Endothelial cell of umbilical vein (primary cell): ENCODE measurements at regions not wholly inside any gene's neighbourhood (a gene's known extent, or its start where the extent isn't known, plus 50 kb on each side); places are given as distances from the start of the nearest gene placed in this dataset.

ENCODE experiments used
- BruUV-seq: library from RNA; stranded (reverse); fragments of 400-500 nt; replicated peaks from 2 replicates; lab custom pipeline; 2021; lab: Mats Ljungman, UMichigan
- CTCF ChIA-PET: fragments of 300-600, 350-600 bp; sonication (Branson Sonifier 250); formaldehyde crosslinking; loops from one replicate; lab custom pipeline; 2021; ENCODE audit warnings: antibody characterized with exemption, inconsistent platforms; lab: Charles Lee
- POLR2A ChIA-PET: fragments of 300-600, 350-600 bp; sonication (Branson Sonifier 250); formaldehyde crosslinking; loops from one replicate; lab custom pipeline; 2021; ENCODE audit warnings: antibody characterized with exemption, inconsistent platforms; lab: Charles Lee
- DNase-seq: peaks from one replicate; pipeline ENCODE4 v3.0.0-alpha.2; 2011; ENCODE audit warnings: low read depth, low spot score
- FAIRE-seq: peaks from 2 replicates; lab custom pipeline; 2011; peaks lifted over from hg19 to GRCh38; lab: Jason Lieb, UNC
- H2AFZ ChIP-seq: 2 replicates; pipeline ENCODE4 v1.6.0; 2012; ENCODE audit warnings: low read depth, low read length, control low read depth, inconsistent platforms
- H3K27ac ChIP-seq: 2 replicates; pipeline ENCODE4 v1.5.1; 2011; ENCODE audit warnings: low read depth, mild to moderate bottlenecking, control low read depth, low read length, moderate library complexity; ENCODE audit not compliant: insufficient read depth
- H3K27me3 ChIP-seq, 2 experiments: 2 replicates each; pipeline versions ENCODE4 v1.6.0 to v1.6.1; 2011; ENCODE audit warnings: low read length in 2 of 2, mixed read lengths in 1 of 2; ENCODE audit not compliant: control insufficient read depth in 2 of 2, insufficient read depth in 2 of 2
- H3K36me3 ChIP-seq, 2 experiments: 2 replicates in 1 of 2; 3 replicates in 1 of 2; pipeline ENCODE4 v1.5.1; 2011; ENCODE audit warnings: low read length in 2 of 2, mild to moderate bottlenecking in 1 of 2, moderate library complexity in 1 of 2; ENCODE audit not compliant: control insufficient read depth in 2 of 2, insufficient read depth in 2 of 2; ENCODE audit errors: extremely low read depth in 1 of 2
- H3K4me1 ChIP-seq: 3 replicates; pipeline ENCODE4 v1.5.1; 2011; ENCODE audit warnings: mild to moderate bottlenecking, low read length; ENCODE audit not compliant: control insufficient read depth, insufficient read depth; ENCODE audit errors: extremely low read depth
- H3K4me2 ChIP-seq: 2 replicates; pipeline ENCODE4 v1.6.1; 2011; ENCODE audit warnings: low read length, control low read depth, mixed read lengths; ENCODE audit not compliant: insufficient read depth
- H3K4me3 ChIP-seq, 3 experiments: fragments of 200-600 bp in 1 of 3; sonication (generic), shearing (Covaris generic) in 1 of 3; replicated peaks in 1 of 3; 2 replicates each; pipeline ENCODE4 v1.5.1; 2011 to 2016; ENCODE audit warnings: control low read depth in 3 of 3, low read length in 3 of 3, mild to moderate bottlenecking in 2 of 3, inconsistent platforms in 1 of 3, low read depth in 1 of 3, moderate library complexity in 1 of 3; ENCODE audit not compliant: insufficient read depth in 1 of 3
- H3K79me2 ChIP-seq: 2 replicates; pipeline ENCODE4 v1.6.0; 2012; ENCODE audit warnings: low read length, inconsistent platforms; ENCODE audit not compliant: control insufficient read depth, insufficient read depth
- H3K9ac ChIP-seq: replicated peaks from 2 replicates; pipeline ENCODE3; 2011; ENCODE audit warnings: low read length, control low read depth; ENCODE audit not compliant: insufficient read depth; ENCODE audit errors: extremely low read depth
- H3K9me1 ChIP-seq: replicated peaks from 3 replicates; pipeline ENCODE4 v1.6.0; 2011; ENCODE audit warnings: mild to moderate bottlenecking, low read length; ENCODE audit not compliant: control insufficient read depth, insufficient read depth; ENCODE audit errors: extremely low read depth
- H3K9me3 ChIP-seq: replicated peaks from 2 replicates; pipeline ENCODE4 v1.5.1; 2012; ENCODE audit warnings: low read length, inconsistent platforms; ENCODE audit not compliant: control insufficient read depth, insufficient read depth
- H4K20me1 ChIP-seq: replicated peaks from 2 replicates; pipeline ENCODE3; 2011; ENCODE audit warnings: mild to moderate bottlenecking, low read length; ENCODE audit not compliant: control insufficient read depth, insufficient read depth; ENCODE audit errors: extremely low read depth
- CTCF ChIP-seq, 2 donors: IDR thresholded peaks; 1 replicate in 1 of 2; 2 replicates in 1 of 2; pipeline ENCODE4 v1.5.1; 2011; ENCODE audit warnings: low read length in 2 of 2, mild to moderate bottlenecking in 2 of 2, moderate library complexity in 2 of 2, control low read depth in 1 of 2, inconsistent platforms in 1 of 2, low read depth in 1 of 2; ENCODE audit not compliant: insufficient read depth in 1 of 2; ENCODE audit errors: extremely low read depth in 1 of 2
- EZH2 ChIP-seq: IDR thresholded peaks from 2 replicates; pipeline ENCODE4 v1.6.1; 2012; ENCODE audit warnings: borderline replicate concordance, low read depth, mild to moderate bottlenecking, moderate library complexity, low read length, inconsistent platforms; ENCODE audit not compliant: severe bottlenecking
- FOS ChIP-seq: IDR thresholded peaks from 2 replicates; pipeline ENCODE4 v1.6.1; 2011; ENCODE audit warnings: mild to moderate bottlenecking, low read length, moderate library complexity, borderline replicate concordance; ENCODE audit not compliant: insufficient read depth
- GATA2 ChIP-seq: IDR thresholded peaks from 2 replicates; pipeline ENCODE4 v1.7.0; 2011; ENCODE audit warnings: low read depth, mild to moderate bottlenecking, moderate library complexity, mixed read lengths, low read length; ENCODE audit not compliant: insufficient read length, insufficient read depth
- JUN ChIP-seq: IDR thresholded peaks from 2 replicates; pipeline ENCODE4 v1.6.1; 2011; ENCODE audit warnings: borderline replicate concordance, low read depth; ENCODE audit not compliant: insufficient read length, insufficient read depth
- MAX ChIP-seq: IDR thresholded peaks from 2 replicates; pipeline ENCODE4 v1.6.1; 2011; ENCODE audit not compliant: insufficient read depth, insufficient read length
- MYC ChIP-seq: IDR thresholded peaks from one replicate; pipeline ENCODE4 v1.6.1; 2011; ENCODE audit warnings: mild to moderate bottlenecking, low read depth, low read length
- POLR2A ChIP-seq: IDR thresholded peaks from 2 replicates; pipeline ENCODE4 v1.6.1; 2012; ENCODE audit warnings: low read depth, mild to moderate bottlenecking, control low read depth, low read length
- POLR2AphosphoS5 ChIP-seq: IDR thresholded peaks from 2 replicates; pipeline ENCODE4 v1.6.1; 2012; ENCODE audit warnings: low read depth, mild to moderate bottlenecking, control low read depth, low read length, moderate library complexity; ENCODE audit not compliant: insufficient read depth
- dilution Hi-C: fragments of 300-500 bp; cut with MboI; formaldehyde crosslinking; loops from one replicate; pipeline ENCODE4 v1.15.0; 2019; ENCODE audit warnings: low sequenced_read_pairs; ENCODE audit not compliant: extremely low pct_ligation_motif_present
- intact Hi-C: fragments of 100-400 bp; cut with micrococcal nuclease; formaldehyde crosslinking; loops from one replicate; pipeline ENCODE4 v1.10.0; 2022

GRCh38 chr13:48790966-48791365 is 137.2 kb downstream of the CYSLTR2 start:
- dilution Hi-C loops (no loop called here), intact Hi-C loops (no loop called here)
- no peaks in the 10 kb centered on the region for H4K20me1 ChIP-seq
- DNase-seq: no peak
- H3K27ac ChIP-seq: no peak overlapping the region
- POLR2A ChIA-PET: no interaction called here
- H3K9ac ChIP-seq: no peak overlapping the region
- CTCF ChIA-PET: no interaction called here
- H3K9me1 ChIP-seq: no peaks in the 10 kb centered on the region
- H3K36me3 ChIP-seq: no peaks in the 10 kb centered on the region
- no peak for FAIRE-seq
- no peak overlapping the region for H3K4me3 ChIP-seq
- H3K79me2 ChIP-seq: no peaks in the 10 kb centered on the region
- H3K4me1 ChIP-seq: peaks cover 3% of the 10 kb centered on the region
- BruUV-seq: no TSS peak
- H2AFZ ChIP-seq: no peak overlapping the region
- no peaks in the 10 kb centered on the region for H3K9me3 ChIP-seq
- no peak overlapping the region for H3K4me2 ChIP-seq
- no peak for TF ChIP-seq CTCF (IDR thresholded peaks at IDR 0.05; ENCODE audit: extremely low read depth in 1 of 2, insufficient read depth in 1 of 2, low read depth in 1 of 2, low read length in 2 of 2)
- no peak for TF ChIP-seq MYC
- TF ChIP-seq JUN: no peak
- TF ChIP-seq POLR2A: no peak
- no peak for TF ChIP-seq POLR2AphosphoS5
- no peak for TF ChIP-seq EZH2
- no peak for TF ChIP-seq MAX
- TF ChIP-seq FOS: no peak
- no peak for TF ChIP-seq GATA2
- H3K27me3 ChIP-seq: peaks cover 0 to 3% of the 10 kb centered on the region in 2 experiments
